H1 (cell line): ENCODE measurements at regions not wholly inside any gene's neighbourhood (a gene's known extent, or its start where the extent isn't known, plus 50 kb on each side); places are given as distances from the start of the nearest gene placed in this dataset.

ENCODE experiments used
- CTCF ChIA-PET: fragments of 300-600 bp; sonication (Branson Sonifier 250); formaldehyde crosslinking; loops from one replicate; lab custom pipeline; 2021; ENCODE audit not compliant: partially characterized antibody; lab: Charles Lee
- POLR2A ChIA-PET: fragments of 300-600 bp; sonication (Branson Sonifier 250); formaldehyde crosslinking; loops from one replicate; lab custom pipeline; 2021; ENCODE audit warnings: inconsistent platforms; ENCODE audit not compliant: partially characterized antibody; lab: Charles Lee
- DNase-seq, 2 experiments: peaks; one replicate each; pipeline versions ENCODE4 v3.0.0 to v3.0.0-alpha.2; 2010 to 2022; ENCODE audit warnings: low spot score in 2 of 2, low read depth in 1 of 2, mixed read lengths in 1 of 2
- FAIRE-seq: peaks from 2 replicates; lab custom pipeline; 2011; peaks lifted over from hg19 to GRCh38; lab: Jason Lieb, UNC
- H2AFZ ChIP-seq: 2 replicates; pipeline ENCODE4 v1.8.1; 2012; ENCODE audit warnings: low read length, inconsistent platforms
- H2AK5ac ChIP-seq: 2 replicates; pipeline ENCODE4 v1.6.1; 2013; ENCODE audit warnings: low read depth, low read length
- H2BK120ac ChIP-seq: replicated peaks from 2 replicates; pipeline ENCODE3; 2013; ENCODE audit warnings: low read depth, low read length, inconsistent platforms
- H2BK12ac ChIP-seq: 2 replicates; pipeline ENCODE4 v1.6.1; 2013; ENCODE audit warnings: low read depth, low read length
- H2BK15ac ChIP-seq: 2 replicates; pipeline ENCODE4 v1.6.1; 2013; ENCODE audit warnings: low read length
- H2BK20ac ChIP-seq: 2 replicates; pipeline ENCODE4 v1.6.1; 2013; ENCODE audit warnings: low read length
- H2BK5ac ChIP-seq: 2 replicates; pipeline ENCODE4 v1.6.1; 2013; ENCODE audit warnings: low read depth, low read length
- H3K14ac ChIP-seq: 2 replicates; pipeline ENCODE4 v1.6.1; 2013; ENCODE audit warnings: inconsistent platforms; ENCODE audit not compliant: insufficient read length
- H3K18ac ChIP-seq: 2 replicates; pipeline ENCODE4 v1.6.1; 2013; ENCODE audit warnings: low read length; ENCODE audit errors: extremely low read depth
- H3K23ac ChIP-seq: 2 replicates; pipeline ENCODE4 v1.6.1; 2013; ENCODE audit warnings: inconsistent platforms; ENCODE audit not compliant: insufficient read length
- H3K23me2 ChIP-seq: 2 replicates; pipeline ENCODE4 v1.6.1; 2013; ENCODE audit warnings: low read depth, low read length
- H3K27ac ChIP-seq: 2 replicates; pipeline ENCODE4 v1.6.1; 2011; ENCODE audit warnings: low read depth, low read length, inconsistent platforms
- H3K27me3 ChIP-seq, 4 experiments: replicated peaks in 1 of 4; 1 replicate in 1 of 4; 2 replicates in 3 of 4; pipeline versions ENCODE4 v1.6.1 to v1.8.1; 2011 to 2013; ENCODE audit warnings: low read length in 3 of 4, mild to moderate bottlenecking in 3 of 4, inconsistent platforms in 2 of 4, mixed read lengths in 2 of 4, moderate library complexity in 1 of 4; ENCODE audit not compliant: control insufficient read depth in 3 of 4, insufficient read depth in 3 of 4; ENCODE audit errors: extremely low read depth in 1 of 4
- H3K36me3 ChIP-seq, 4 experiments: 2 replicates each; pipeline versions ENCODE4 v1.6.1 to v1.8.1; 2011 to 2013; ENCODE audit warnings: mild to moderate bottlenecking in 4 of 4, low read length in 3 of 4, moderate library complexity in 2 of 4, control low read depth in 1 of 4, inconsistent platforms in 1 of 4; ENCODE audit not compliant: insufficient read depth in 4 of 4, control insufficient read depth in 2 of 4
- H3K4ac ChIP-seq: replicated peaks from 2 replicates; pipeline ENCODE3; 2013; ENCODE audit warnings: low read length, low read depth, mixed read lengths, inconsistent platforms; ENCODE audit not compliant: insufficient read length
- H3K4me1 ChIP-seq, 4 experiments: replicated peaks in 1 of 4; 1 replicate in 1 of 4; 2 replicates in 3 of 4; pipeline versions ENCODE4 v1.6.1 to v1.8.1; 2011 to 2013; ENCODE audit warnings: low read length in 3 of 4, inconsistent platforms in 2 of 4, mixed read lengths in 1 of 4; ENCODE audit not compliant: insufficient read depth in 4 of 4, control insufficient read depth in 3 of 4
- H3K4me2 ChIP-seq, 2 experiments: 2 replicates each; pipeline versions ENCODE4 v1.6.1 to v1.8.1; 2011 to 2013; ENCODE audit warnings: low read depth in 2 of 2, low read length in 2 of 2, control low read depth in 1 of 2, inconsistent platforms in 1 of 2, mild to moderate bottlenecking in 1 of 2; ENCODE audit not compliant: insufficient read depth in 1 of 2
- H3K4me3 ChIP-seq, 4 experiments: fragments of 200-600, 300-600 bp in 1 of 4; sonication (generic), shearing (Covaris generic), sonication (Bioruptor Twin) in 1 of 4; 2 replicates each; pipeline versions ENCODE4 v1.5.1 to v1.8.1; 2011 to 2016; ENCODE audit warnings: low read length in 4 of 4, low read depth in 3 of 4, control low read depth in 2 of 4, inconsistent platforms in 2 of 4, mild to moderate bottlenecking in 2 of 4, mixed read lengths in 1 of 4, moderate library complexity in 1 of 4; ENCODE audit not compliant: insufficient read depth in 2 of 4; ENCODE audit errors: extremely low read depth in 1 of 4
- H3K56ac ChIP-seq: replicated peaks from 2 replicates; pipeline ENCODE3; 2013; ENCODE audit warnings: low read depth, mild to moderate bottlenecking, mixed read lengths, low read length, inconsistent platforms; ENCODE audit not compliant: insufficient read length
- H3K79me1 ChIP-seq: 2 replicates; pipeline ENCODE4 v1.6.1; 2013; ENCODE audit warnings: low read depth, low read length, control low read depth
- H3K79me2 ChIP-seq, 2 experiments: 2 replicates each; pipeline versions ENCODE4 v1.6.1 to v1.8.1; 2012 to 2013; ENCODE audit warnings: low read length in 2 of 2, mild to moderate bottlenecking in 2 of 2, inconsistent platforms in 1 of 2; ENCODE audit not compliant: insufficient read depth in 2 of 2, control insufficient read depth in 1 of 2
- H3K9ac ChIP-seq, 4 experiments: replicated peaks in 1 of 4; 1 replicate in 1 of 4; 2 replicates in 3 of 4; pipeline versions ENCODE4 v1.6.1 to v1.8.1; 2011 to 2013; ENCODE audit warnings: low read depth in 3 of 4, low read length in 3 of 4, control low read depth in 2 of 4, mild to moderate bottlenecking in 2 of 4, moderate library complexity in 2 of 4, inconsistent platforms in 1 of 4; ENCODE audit errors: extremely low read depth in 1 of 4
- H3K9me3 ChIP-seq, 2 experiments: 2 replicates each; pipeline versions ENCODE4 v1.6.1 to v1.8.1; 2012 to 2013; ENCODE audit warnings: mild to moderate bottlenecking in 2 of 2, moderate library complexity in 2 of 2, control low read depth in 1 of 2, inconsistent platforms in 1 of 2, low read depth in 1 of 2, low read length in 1 of 2, mixed read lengths in 1 of 2; ENCODE audit not compliant: insufficient read depth in 2 of 2
- H4K20me1 ChIP-seq, 2 experiments: replicated peaks in 1 of 2; 2 replicates each; pipeline versions ENCODE3 to v1.8.1; 2011 to 2013; ENCODE audit warnings: inconsistent platforms in 2 of 2, low read length in 2 of 2, mild to moderate bottlenecking in 1 of 2; ENCODE audit not compliant: insufficient read depth in 2 of 2, control insufficient read depth in 1 of 2
- H4K5ac ChIP-seq: 2 replicates; pipeline ENCODE4 v1.6.1; 2013; ENCODE audit warnings: low read length, low read depth, mixed read lengths, inconsistent platforms; ENCODE audit not compliant: insufficient read length
- H4K8ac ChIP-seq: 2 replicates; pipeline ENCODE4 v1.8.0; 2013; ENCODE audit warnings: mild to moderate bottlenecking, moderate library complexity, low read length, inconsistent platforms; ENCODE audit not compliant: insufficient read depth; ENCODE audit errors: extremely low read depth
- H4K91ac ChIP-seq: replicated peaks from 2 replicates; pipeline ENCODE3; 2013; ENCODE audit warnings: low read length, mixed read lengths, inconsistent platforms; ENCODE audit not compliant: insufficient read length
- CBX8 ChIP-seq: fragments of 300-800, 300-1000 bp; sonication (generic); IDR thresholded peaks from 2 replicates; pipeline ENCODE4 v1.7.1; 2016; ENCODE audit warnings: low read depth, low read length, borderline replicate concordance
- CTCF ChIP-seq, 3 experiments: IDR thresholded peaks; 1 replicate in 2 of 3; 2 replicates in 1 of 3; pipeline versions ENCODE4 v1.5.1 to v1.6.1; 2011; ENCODE audit warnings: low read length in 3 of 3, mild to moderate bottlenecking in 3 of 3, inconsistent platforms in 2 of 3, low read depth in 1 of 3, moderate library complexity in 1 of 3; ENCODE audit not compliant: insufficient read depth in 1 of 3; ENCODE audit errors: control extremely low read depth in 1 of 3
- NRF1 ChIP-seq: IDR thresholded peaks from 2 replicates; pipeline ENCODE4 v1.6.1; 2011; ENCODE audit warnings: mild to moderate bottlenecking, low read depth, low read length, improper control_type of control experiment
- POLR2A ChIP-seq, 2 experiments: IDR thresholded peaks; 1 replicate in 1 of 2; 2 replicates in 1 of 2; pipeline ENCODE4 v1.6.1; 2011; ENCODE audit warnings: low read depth in 2 of 2, low read length in 2 of 2, mild to moderate bottlenecking in 2 of 2; ENCODE audit errors: control extremely low read depth in 1 of 2
- RBBP5 ChIP-seq: IDR thresholded peaks from 2 replicates; pipeline ENCODE4 v1.7.1; 2012; ENCODE audit warnings: low read depth, mild to moderate bottlenecking, inconsistent platforms, low read length, moderate library complexity, borderline replicate concordance
- SP2 ChIP-seq: IDR thresholded peaks from 2 replicates; pipeline ENCODE4 v1.6.1; 2012; ENCODE audit warnings: mild to moderate bottlenecking, low read length, inconsistent platforms
- TBP ChIP-seq: IDR thresholded peaks from 2 replicates; pipeline ENCODE4 v1.6.1; 2011; ENCODE audit warnings: low read depth, low read length, improper control_type of control experiment
- TCF12 ChIP-seq: IDR thresholded peaks from 2 replicates; pipeline ENCODE4 v1.6.1; 2011; ENCODE audit warnings: low read depth, mild to moderate bottlenecking, low read length
- WGBS, 2 experiments: shearing (Covaris generic) in 1 of 2; methylation state at CpG; one replicate each; pipeline versions ENCODE4 v1.1.6 to v1.1.7; 2013 to 2015; ENCODE audit warnings: low lambda C conversion rate in 2 of 2, mixed read lengths in 2 of 2, inconsistent platforms in 1 of 2, low coverage in 1 of 2, missing lambda C conversion rate in 1 of 2; ENCODE audit not compliant: insufficient replicate concordance in 2 of 2, insufficient coverage in 1 of 2, insufficient read length in 1 of 2; ENCODE audit errors: extremely low coverage in 1 of 2, missing lambda C conversion rate in 1 of 2; 5-methylcytosine and 5-hydroxymethylcytosine counted together

DNA sequence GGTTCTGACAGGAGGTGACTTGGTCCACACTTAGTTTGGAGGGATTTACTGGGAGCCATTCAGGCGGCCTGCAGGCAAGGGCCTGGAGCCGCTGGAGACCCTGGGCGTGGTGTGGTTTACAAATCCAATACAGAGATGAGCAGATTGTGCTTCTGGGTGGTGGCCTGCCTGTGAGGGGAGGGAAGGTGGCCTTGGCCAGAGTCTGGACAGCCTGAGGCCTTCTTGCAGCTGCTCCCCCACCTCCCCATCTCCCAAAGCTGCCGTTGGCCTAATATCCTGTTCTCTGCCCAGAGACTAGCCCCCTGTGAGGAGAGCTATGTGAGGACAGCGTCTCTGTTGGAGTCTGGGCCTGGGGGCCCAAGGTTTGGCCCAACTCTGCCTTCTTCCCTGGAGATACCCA lies 163.9 kb upstream of the MAMLD1 start:
- Histone ChIP-seq H3K9ac (no peak overlapping the region), H3K14ac (no peak overlapping the region), H3K56ac (no peak overlapping the region), H4K5ac (no peak overlapping the region), H3K23me2 (no peaks in the 10 kb centered on the region), H2BK5ac (no peak overlapping the region), H3K4ac (no peak overlapping the region), H3K79me2 (no peaks in the 10 kb centered on the region), H2BK15ac (no peak overlapping the region), H2BK20ac (no peak overlapping the region), H3K36me3 (no peaks in the 10 kb centered on the region), H4K91ac (no peak overlapping the region), H4K20me1 (no peaks in the 10 kb centered on the region), H3K4me1 (0 out of 7 replicates have a peak, but pooled peaks cover 0 to 5% (median 0%) of the 10 kb centered on the region in 4 experiments), H3K18ac (no peak overlapping the region), H2AK5ac (no peak overlapping the region), H3K27me3 (no peaks in the 10 kb centered on the region), H2BK120ac (no peak overlapping the region), H2AFZ (no peak overlapping the region), H3K23ac (no peak overlapping the region), H3K27ac (no peak overlapping the region), H3K4me3 (no peak overlapping the region), H2BK12ac (no peak overlapping the region), H3K4me2 (no peak overlapping the region), H3K79me1 (no peaks in the 10 kb centered on the region), H4K8ac (no peak overlapping the region), H3K9me3 (no peaks in the 10 kb centered on the region)
- CTCF ChIA-PET = interaction anchor here (1.1 kb wide), 1 partner anchor 18 kb away, joined by 3 read pairs; no protein-coding TSS in a partner anchor
- DNase-seq (no peak), FAIRE-seq (no peak)
- POLR2A ChIA-PET = no interaction called here
- 71% methylated on average over 5 of the region's 5 CpGs; no CpG with 5 or more reads in 1 of the 2 experiments for WGBS, 2 experiments
- TF ChIP-seq NRF1 (no peak), RBBP5 (no peak), SP2 (no peak), POLR2A (IDR thresholded peaks at IDR 0.05; ENCODE audit: control extremely low read depth in 1 of 2, low read depth in 2 of 2, low read length in 2 of 2) (no peak), CBX8 (no peak), TCF12 (no peak), TBP (no peak), CTCF (IDR thresholded peaks at IDR 0.05; ENCODE audit: control extremely low read depth in 1 of 3, insufficient read depth in 1 of 3, low read depth in 1 of 3, low read length in 3 of 3) (no peak)
